Endothelial cell of umbilical vein (primary cell): ENCODE measurements at regions not wholly inside any gene's neighbourhood (a gene's known extent, or its start where the extent isn't known, plus 50 kb on each side); places are given as distances from the start of the nearest gene placed in this dataset.

ENCODE experiments used
- BruUV-seq: library from RNA; stranded (reverse); fragments of 400-500 nt; replicated peaks from 2 replicates; lab custom pipeline; 2021; lab: Mats Ljungman, UMichigan
- CTCF ChIA-PET: fragments of 300-600, 350-600 bp; sonication (Branson Sonifier 250); formaldehyde crosslinking; loops from one replicate; lab custom pipeline; 2021; ENCODE audit warnings: antibody characterized with exemption, inconsistent platforms; lab: Charles Lee
- POLR2A ChIA-PET: fragments of 300-600, 350-600 bp; sonication (Branson Sonifier 250); formaldehyde crosslinking; loops from one replicate; lab custom pipeline; 2021; ENCODE audit warnings: antibody characterized with exemption, inconsistent platforms; lab: Charles Lee
- DNase-seq: peaks from one replicate; pipeline ENCODE4 v3.0.0-alpha.2; 2011; ENCODE audit warnings: low read depth, low spot score
- FAIRE-seq: peaks from 2 replicates; lab custom pipeline; 2011; peaks lifted over from hg19 to GRCh38; lab: Jason Lieb, UNC
- H2AFZ ChIP-seq: 2 replicates; pipeline ENCODE4 v1.6.0; 2012; ENCODE audit warnings: low read depth, low read length, control low read depth, inconsistent platforms
- H3K27ac ChIP-seq: 2 replicates; pipeline ENCODE4 v1.5.1; 2011; ENCODE audit warnings: low read depth, mild to moderate bottlenecking, control low read depth, low read length, moderate library complexity; ENCODE audit not compliant: insufficient read depth
- H3K27me3 ChIP-seq, 2 experiments: 2 replicates each; pipeline versions ENCODE4 v1.6.0 to v1.6.1; 2011; ENCODE audit warnings: low read length in 2 of 2, mixed read lengths in 1 of 2; ENCODE audit not compliant: control insufficient read depth in 2 of 2, insufficient read depth in 2 of 2
- H3K36me3 ChIP-seq, 2 experiments: 2 replicates in 1 of 2; 3 replicates in 1 of 2; pipeline ENCODE4 v1.5.1; 2011; ENCODE audit warnings: low read length in 2 of 2, mild to moderate bottlenecking in 1 of 2, moderate library complexity in 1 of 2; ENCODE audit not compliant: control insufficient read depth in 2 of 2, insufficient read depth in 2 of 2; ENCODE audit errors: extremely low read depth in 1 of 2
- H3K4me1 ChIP-seq: 3 replicates; pipeline ENCODE4 v1.5.1; 2011; ENCODE audit warnings: mild to moderate bottlenecking, low read length; ENCODE audit not compliant: control insufficient read depth, insufficient read depth; ENCODE audit errors: extremely low read depth
- H3K4me2 ChIP-seq: 2 replicates; pipeline ENCODE4 v1.6.1; 2011; ENCODE audit warnings: low read length, control low read depth, mixed read lengths; ENCODE audit not compliant: insufficient read depth
- H3K4me3 ChIP-seq, 3 experiments: fragments of 200-600 bp in 1 of 3; sonication (generic), shearing (Covaris generic) in 1 of 3; replicated peaks in 1 of 3; 2 replicates each; pipeline ENCODE4 v1.5.1; 2011 to 2016; ENCODE audit warnings: control low read depth in 3 of 3, low read length in 3 of 3, mild to moderate bottlenecking in 2 of 3, inconsistent platforms in 1 of 3, low read depth in 1 of 3, moderate library complexity in 1 of 3; ENCODE audit not compliant: insufficient read depth in 1 of 3
- H3K79me2 ChIP-seq: 2 replicates; pipeline ENCODE4 v1.6.0; 2012; ENCODE audit warnings: low read length, inconsistent platforms; ENCODE audit not compliant: control insufficient read depth, insufficient read depth
- H3K9ac ChIP-seq: replicated peaks from 2 replicates; pipeline ENCODE3; 2011; ENCODE audit warnings: low read length, control low read depth; ENCODE audit not compliant: insufficient read depth; ENCODE audit errors: extremely low read depth
- H3K9me1 ChIP-seq: replicated peaks from 3 replicates; pipeline ENCODE4 v1.6.0; 2011; ENCODE audit warnings: mild to moderate bottlenecking, low read length; ENCODE audit not compliant: control insufficient read depth, insufficient read depth; ENCODE audit errors: extremely low read depth
- H3K9me3 ChIP-seq: replicated peaks from 2 replicates; pipeline ENCODE4 v1.5.1; 2012; ENCODE audit warnings: low read length, inconsistent platforms; ENCODE audit not compliant: control insufficient read depth, insufficient read depth
- H4K20me1 ChIP-seq: replicated peaks from 2 replicates; pipeline ENCODE3; 2011; ENCODE audit warnings: mild to moderate bottlenecking, low read length; ENCODE audit not compliant: control insufficient read depth, insufficient read depth; ENCODE audit errors: extremely low read depth
- CTCF ChIP-seq, 2 donors: IDR thresholded peaks; 1 replicate in 1 of 2; 2 replicates in 1 of 2; pipeline ENCODE4 v1.5.1; 2011; ENCODE audit warnings: low read length in 2 of 2, mild to moderate bottlenecking in 2 of 2, moderate library complexity in 2 of 2, control low read depth in 1 of 2, inconsistent platforms in 1 of 2, low read depth in 1 of 2; ENCODE audit not compliant: insufficient read depth in 1 of 2; ENCODE audit errors: extremely low read depth in 1 of 2
- EZH2 ChIP-seq: IDR thresholded peaks from 2 replicates; pipeline ENCODE4 v1.6.1; 2012; ENCODE audit warnings: borderline replicate concordance, low read depth, mild to moderate bottlenecking, moderate library complexity, low read length, inconsistent platforms; ENCODE audit not compliant: severe bottlenecking
- FOS ChIP-seq: IDR thresholded peaks from 2 replicates; pipeline ENCODE4 v1.6.1; 2011; ENCODE audit warnings: mild to moderate bottlenecking, low read length, moderate library complexity, borderline replicate concordance; ENCODE audit not compliant: insufficient read depth
- GATA2 ChIP-seq: IDR thresholded peaks from 2 replicates; pipeline ENCODE4 v1.7.0; 2011; ENCODE audit warnings: low read depth, mild to moderate bottlenecking, moderate library complexity, mixed read lengths, low read length; ENCODE audit not compliant: insufficient read length, insufficient read depth
- JUN ChIP-seq: IDR thresholded peaks from 2 replicates; pipeline ENCODE4 v1.6.1; 2011; ENCODE audit warnings: borderline replicate concordance, low read depth; ENCODE audit not compliant: insufficient read length, insufficient read depth
- MAX ChIP-seq: IDR thresholded peaks from 2 replicates; pipeline ENCODE4 v1.6.1; 2011; ENCODE audit not compliant: insufficient read depth, insufficient read length
- MYC ChIP-seq: IDR thresholded peaks from one replicate; pipeline ENCODE4 v1.6.1; 2011; ENCODE audit warnings: mild to moderate bottlenecking, low read depth, low read length
- POLR2A ChIP-seq: IDR thresholded peaks from 2 replicates; pipeline ENCODE4 v1.6.1; 2012; ENCODE audit warnings: low read depth, mild to moderate bottlenecking, control low read depth, low read length
- POLR2AphosphoS5 ChIP-seq: IDR thresholded peaks from 2 replicates; pipeline ENCODE4 v1.6.1; 2012; ENCODE audit warnings: low read depth, mild to moderate bottlenecking, control low read depth, low read length, moderate library complexity; ENCODE audit not compliant: insufficient read depth
- dilution Hi-C: fragments of 300-500 bp; cut with MboI; formaldehyde crosslinking; loops from one replicate; pipeline ENCODE4 v1.15.0; 2019; ENCODE audit warnings: low sequenced_read_pairs; ENCODE audit not compliant: extremely low pct_ligation_motif_present
- intact Hi-C: fragments of 100-400 bp; cut with micrococcal nuclease; formaldehyde crosslinking; loops from one replicate; pipeline ENCODE4 v1.10.0; 2022

GRCh38 chr2:208854717-208855116, 448.1 kb downstream of the PTH2R start:
- TF ChIP-seq JUN (no peak), POLR2A (no peak), GATA2 (no peak), POLR2AphosphoS5 (no peak), CTCF (IDR thresholded peaks at IDR 0.05; ENCODE audit: extremely low read depth in 1 of 2, insufficient read depth in 1 of 2, low read depth in 1 of 2, low read length in 2 of 2) (no peak), MYC (no peak), FOS (no peak)
- no peak overlapping the region for H3K4me2 ChIP-seq
- intact Hi-C loops, result no loop called here
- ChIA-PET CTCF (no interaction called here), POLR2A (no interaction called here)
- no peaks in the 10 kb centered on the region for H3K27me3 ChIP-seq
- H3K9me3 ChIP-seq, result peaks cover 7% of the 10 kb centered on the region
- no peaks in the 10 kb centered on the region for H3K4me1 ChIP-seq
- no peaks in the 10 kb centered on the region for H4K20me1 ChIP-seq
- no TSS peak for BruUV-seq
- no peaks in the 10 kb centered on the region for H3K36me3 ChIP-seq
- H3K79me2 ChIP-seq, result no peaks in the 10 kb centered on the region
- no peaks in the 10 kb centered on the region for H3K9me1 ChIP-seq
- dilution Hi-C loops, result no loop called here
- no peak overlapping the region for H3K4me3 ChIP-seq
- H3K27ac ChIP-seq, result no peak overlapping the region
- FAIRE-seq (no peak), DNase-seq (no peak)
- H3K9ac ChIP-seq, result no peak overlapping the region
- H2AFZ ChIP-seq, result no peak overlapping the region

- Histone ChIP-seq H3K4me1 (no peaks in the 10 kb centered on the region), H3K79me2 (no peaks in the 10 kb centered on the region), H3K9me1 (no peaks in the 10 kb centered on the region), H2AFZ (no peak overlapping the region), H3K9me3 (peaks cover 5% of the 10 kb centered on the region), H3K27ac (no peak overlapping the region), H3K36me3 (no peaks in the 10 kb centered on the region), H3K4me3 (no peak overlapping the region), H4K20me1 (no peaks in the 10 kb centered on the region), H3K9ac (no peak overlapping the region), H3K4me2 (no peak overlapping the region), H3K27me3 (no peaks in the 10 kb centered on the region)
- FAIRE-seq (no peak), DNase-seq (no peak)
- POLR2A ChIA-PET, result no interaction called here
- intact Hi-C loops, result no loop called here
- BruUV-seq, result no TSS peak
- dilution Hi-C loops, result no loop called here
- CTCF ChIA-PET, result no interaction called here
- TF ChIP-seq MAX (no peak), POLR2A (no peak), CTCF (IDR thresholded peaks at IDR 0.05; ENCODE audit: extremely low read depth in 1 of 2, insufficient read depth in 1 of 2, low read depth in 1 of 2, low read length in 2 of 2) (no peak), EZH2 (no peak), GATA2 (no peak), FOS (no peak), JUN (no peak), POLR2AphosphoS5 (no peak), MYC (no peak)
These were observed 460.8 kb downstream of the PTH2R start for GRCh38 chr2:208867374-208867773.
